ENCODE measurements at regions not wholly inside any gene's neighbourhood (a gene's known extent, or its start where the extent isn't known, plus 50 kb on each side); places are given as distances from the start of the nearest gene placed in this dataset.
A peak's percentile ranks its signal among the peaks of the same experiment; 100 is the strongest.

DNA sequence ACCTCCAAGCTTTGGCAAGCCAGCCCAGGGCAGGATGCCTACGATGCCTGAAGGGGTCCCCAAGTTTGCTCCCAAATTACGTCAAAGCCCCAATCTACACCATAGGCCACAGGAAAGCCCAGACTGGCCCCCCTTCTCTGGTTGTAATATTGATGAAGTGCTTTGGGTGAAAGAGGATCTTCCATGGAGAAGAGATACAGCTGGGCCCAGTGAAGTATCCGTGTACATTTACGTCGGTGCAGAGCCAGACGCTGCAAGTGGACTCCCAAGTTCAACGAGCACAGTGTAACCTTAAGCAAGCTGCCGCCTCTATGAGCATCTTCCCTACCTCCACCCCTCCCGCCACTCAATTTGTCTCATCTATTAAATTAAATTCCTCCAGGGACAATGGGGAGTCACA is 100.1 kb upstream of the TPM1 start:
- Histone ChIP-seq H3K4me2 (ENCODE audit: insufficient read depth, low read length, poor library complexity, severe bottlenecking) (no peak overlapping the region), H2AFZ (ENCODE audit: low read length) (no peak overlapping the region), H3K18ac (ENCODE audit: low read length) (peak overlapping the region; percentile 49), H3K4me1 (ENCODE audit: control insufficient read depth in 2 of 2, insufficient read depth in 1 of 2, low read depth in 1 of 2, low read length in 2 of 2) (peaks cover 8 to 10% of the 10 kb centered on the region in 2 donors), H3K27ac (replicated peaks; ENCODE audit: low read length) (no peak overlapping the region), H3K4ac (ENCODE audit: low read length) (no peak overlapping the region), H3K14ac (ENCODE audit: low read length) (no peak overlapping the region), H2BK12ac (ENCODE audit: low read length) (no peak overlapping the region), H2BK15ac (ENCODE audit: low read length) (no peak overlapping the region), H4K8ac (ENCODE audit: low read depth, low read length) (no peak overlapping the region), H3K79me1 (ENCODE audit: low read depth, low read length) (no peaks in the 10 kb centered on the region), H3K9ac (ENCODE audit: low read depth, low read length, poor library complexity) (no peak overlapping the region), H3K23ac (ENCODE audit: low read depth, low read length, poor library complexity) (no peak overlapping the region), H3K4me3 (ENCODE audit: low read length in 2 of 2) (no peak overlapping the region), H2BK120ac (ENCODE audit: low read depth, low read length) (no peak overlapping the region), H3K36me3 (replicated peaks in 1 of 2; ENCODE audit: control insufficient read depth in 2 of 2, insufficient read depth in 2 of 2, low read length in 2 of 2) (no peaks in the 10 kb centered on the region), H2BK5ac (ENCODE audit: low read length) (no peak overlapping the region), H2AK5ac (ENCODE audit: low read depth, low read length) (no peak overlapping the region), H4K91ac (ENCODE audit: low read depth, low read length, poor library complexity) (no peak overlapping the region), H3K9me3 (replicated peaks in 1 of 2; ENCODE audit: control insufficient read depth in 2 of 2, insufficient read depth in 1 of 2, low read depth in 1 of 2, low read length in 2 of 2) (no peaks in the 10 kb centered on the region), H3K27me3 (ENCODE audit: control insufficient read depth in 3 of 3, insufficient read depth in 3 of 3, low read depth in 1 of 3, low read length in 3 of 3) (peaks cover 0 to 20% (median 0%) of the 10 kb centered on the region in 3 experiments)
- DNase-seq (ENCODE audit: low spot score) = no peak
- no CpG with 5 or more reads among the region's 9 CpGs for WGBS, 2 donors (ENCODE audit: extremely low coverage in 2 of 2, insufficient read length in 2 of 2, insufficient replicate concordance in 1 of 2)

DNA sequence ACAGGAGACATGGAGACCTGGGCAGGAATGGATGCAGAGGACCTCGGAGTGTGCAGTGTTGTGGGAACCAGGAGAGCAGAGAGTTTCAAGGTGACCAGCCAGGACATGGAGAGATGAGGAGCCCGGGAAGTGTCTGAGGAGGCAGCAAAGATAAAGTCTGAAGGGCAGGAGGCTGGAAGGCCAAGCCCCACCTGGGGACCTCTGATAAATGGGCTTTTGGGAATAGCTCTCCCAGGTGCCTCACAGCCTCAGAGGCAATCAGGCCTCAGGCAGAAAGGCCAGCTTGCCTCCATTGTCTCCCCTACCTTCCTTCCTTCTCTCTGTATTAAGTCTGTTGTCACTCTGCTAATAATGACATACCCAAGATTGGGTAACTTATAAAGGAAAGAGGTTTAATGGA is 97.5 kb upstream of the TPM1 start:
- H2BK12ac ChIP-seq (ENCODE audit: low read length) = no peak overlapping the region
- H3K4me2 ChIP-seq (ENCODE audit: insufficient read depth, low read length, poor library complexity, severe bottlenecking) = no peak overlapping the region
- H3K9ac ChIP-seq (ENCODE audit: low read depth, low read length, poor library complexity) = no peak overlapping the region
- H4K8ac ChIP-seq (ENCODE audit: low read depth, low read length) = no peak overlapping the region
- no peaks in the 10 kb centered on the region for H3K79me1 ChIP-seq (ENCODE audit: low read depth, low read length)
- DNase-seq (ENCODE audit: low spot score) = no peak
- H3K27ac ChIP-seq (replicated peaks; ENCODE audit: low read length) = no peak overlapping the region
- no peak overlapping the region for H3K4ac ChIP-seq (ENCODE audit: low read length)
- H4K91ac ChIP-seq (ENCODE audit: low read depth, low read length, poor library complexity) = no peak overlapping the region
- H3K4me3 ChIP-seq (ENCODE audit: low read length in 2 of 2) = no peak overlapping the region
- H3K4me1 ChIP-seq (ENCODE audit: control insufficient read depth in 2 of 2, insufficient read depth in 1 of 2, low read depth in 1 of 2, low read length in 2 of 2) = peaks cover 8% of the 10 kb centered on the region in 2 donors
- H3K14ac ChIP-seq (ENCODE audit: low read length) = no peak overlapping the region
- no peak overlapping the region for H3K23ac ChIP-seq (ENCODE audit: low read depth, low read length, poor library complexity)
- H2AFZ ChIP-seq (ENCODE audit: low read length) = no peak overlapping the region
- no peak overlapping the region for H2BK15ac ChIP-seq (ENCODE audit: low read length)
- no peak overlapping the region for H2BK120ac ChIP-seq (ENCODE audit: low read depth, low read length)
- no peak overlapping the region for H2AK5ac ChIP-seq (ENCODE audit: low read depth, low read length)
- H3K36me3 ChIP-seq (replicated peaks in 1 of 2; ENCODE audit: control insufficient read depth in 2 of 2, insufficient read depth in 2 of 2, low read length in 2 of 2) = no peaks in the 10 kb centered on the region
- no CpG with 5 or more reads among the region's 2 CpGs for WGBS, 2 donors (ENCODE audit: extremely low coverage in 2 of 2, insufficient read length in 2 of 2, insufficient replicate concordance in 1 of 2)
- H3K18ac ChIP-seq (ENCODE audit: low read length) = peak overlapping the region; percentile 15
- peaks cover 0 to 37% (median 0%) of the 10 kb centered on the region in 3 experiments for H3K27me3 ChIP-seq (ENCODE audit: control insufficient read depth in 3 of 3, insufficient read depth in 3 of 3, low read depth in 1 of 3, low read length in 3 of 3)
- no peaks in the 10 kb centered on the region for H3K9me3 ChIP-seq (replicated peaks in 1 of 2; ENCODE audit: control insufficient read depth in 2 of 2, insufficient read depth in 1 of 2, low read depth in 1 of 2, low read length in 2 of 2)
- H2BK5ac ChIP-seq (ENCODE audit: low read length) = no peak overlapping the region

DNA sequence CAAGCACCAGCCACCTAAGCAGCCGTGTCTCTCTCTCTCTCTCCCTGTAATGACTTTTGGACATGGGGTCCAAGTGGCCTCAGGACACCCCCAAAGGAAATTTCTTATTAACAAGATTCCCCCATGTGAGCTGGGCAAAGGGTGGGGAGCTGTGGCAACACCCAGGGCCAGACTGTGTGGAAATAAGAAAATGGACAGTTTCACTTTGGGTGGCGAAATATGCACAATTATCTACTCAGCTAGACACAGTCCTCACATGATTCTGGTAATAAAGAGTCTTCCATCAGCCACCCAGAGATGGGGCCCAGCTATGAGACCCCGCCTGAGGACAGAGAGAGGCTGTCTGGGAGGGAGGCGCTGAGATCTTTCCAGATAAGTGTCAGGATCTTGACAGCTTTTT is 96.8 kb upstream of the TPM1 start:
- Histone ChIP-seq H2BK12ac (ENCODE audit: low read length) (no peak overlapping the region), H2AFZ (ENCODE audit: low read length) (no peak overlapping the region), H4K91ac (ENCODE audit: low read depth, low read length, poor library complexity) (no peak overlapping the region), H3K27ac (replicated peaks; ENCODE audit: low read length) (no peak overlapping the region), H3K4me2 (ENCODE audit: insufficient read depth, low read length, poor library complexity, severe bottlenecking) (no peak overlapping the region), H3K14ac (ENCODE audit: low read length) (no peak overlapping the region), H3K18ac (ENCODE audit: low read length) (no peak overlapping the region), H2BK15ac (ENCODE audit: low read length) (no peak overlapping the region), H3K4me1 (ENCODE audit: control insufficient read depth in 2 of 2, insufficient read depth in 1 of 2, low read depth in 1 of 2, low read length in 2 of 2) (peaks cover 3 to 4% of the 10 kb centered on the region in 2 donors), H4K8ac (ENCODE audit: low read depth, low read length) (no peak overlapping the region), H3K9me3 (replicated peaks in 1 of 2; ENCODE audit: control insufficient read depth in 2 of 2, insufficient read depth in 1 of 2, low read depth in 1 of 2, low read length in 2 of 2) (no peaks in the 10 kb centered on the region), H3K27me3 (ENCODE audit: control insufficient read depth in 3 of 3, insufficient read depth in 3 of 3, low read depth in 1 of 3, low read length in 3 of 3) (peaks cover 0 to 38% (median 0%) of the 10 kb centered on the region in 3 experiments), H3K23ac (ENCODE audit: low read depth, low read length, poor library complexity) (no peak overlapping the region), H2AK5ac (ENCODE audit: low read depth, low read length) (no peak overlapping the region), H3K4me3 (ENCODE audit: low read length in 2 of 2) (no peak overlapping the region), H2BK5ac (ENCODE audit: low read length) (no peak overlapping the region), H3K79me1 (ENCODE audit: low read depth, low read length) (no peaks in the 10 kb centered on the region), H3K9ac (ENCODE audit: low read depth, low read length, poor library complexity) (no peak overlapping the region), H2BK120ac (ENCODE audit: low read depth, low read length) (no peak overlapping the region), H3K4ac (ENCODE audit: low read length) (no peak overlapping the region), H3K36me3 (replicated peaks in 1 of 2; ENCODE audit: control insufficient read depth in 2 of 2, insufficient read depth in 2 of 2, low read length in 2 of 2) (no peaks in the 10 kb centered on the region)
- WGBS, 2 donors (ENCODE audit: extremely low coverage in 2 of 2, insufficient read length in 2 of 2, insufficient replicate concordance in 1 of 2) = no CpG with 5 or more reads among the region's 4 CpGs
- DNase-seq (ENCODE audit: low spot score) = no peak

DNA sequence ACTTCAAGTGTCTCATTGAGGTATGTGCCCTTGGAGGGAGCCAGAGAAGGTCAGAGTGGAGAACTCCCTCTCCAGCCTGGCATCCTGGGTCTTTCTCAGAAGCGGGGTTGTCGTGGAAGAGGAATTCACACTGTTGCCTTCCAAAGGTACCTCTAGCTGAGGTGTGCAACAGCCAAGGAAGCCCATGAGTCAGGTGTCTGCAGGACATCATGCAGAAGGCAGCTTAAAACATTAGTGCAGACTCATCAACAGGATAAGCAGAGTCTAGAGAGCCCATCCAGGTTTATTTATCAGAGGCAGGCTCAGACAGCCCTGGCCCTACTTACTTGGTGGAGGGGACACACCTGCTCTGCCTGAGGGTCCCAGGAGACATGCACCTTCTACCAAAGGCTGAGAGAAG is 95.6 kb upstream of the TPM1 start:
- no peak overlapping the region for H3K27ac ChIP-seq (replicated peaks; ENCODE audit: low read length)

More for the DNA sequence above, 95.6 kb upstream of the TPM1 start:
- Histone ChIP-seq H3K27me3 (ENCODE audit: control insufficient read depth in 3 of 3, insufficient read depth in 3 of 3, low read depth in 1 of 3, low read length in 3 of 3) (peaks cover 0 to 46% (median 0%) of the 10 kb centered on the region in 3 experiments), H3K9me3 (replicated peaks in 1 of 2; ENCODE audit: control insufficient read depth in 2 of 2, insufficient read depth in 1 of 2, low read depth in 1 of 2, low read length in 2 of 2) (no peaks in the 10 kb centered on the region), H2BK15ac (ENCODE audit: low read length) (no peak overlapping the region), H3K4me1 (ENCODE audit: control insufficient read depth in 2 of 2, insufficient read depth in 1 of 2, low read depth in 1 of 2, low read length in 2 of 2) (no peaks in the 10 kb centered on the region), H4K91ac (ENCODE audit: low read depth, low read length, poor library complexity) (no peak overlapping the region), H3K36me3 (replicated peaks in 1 of 2; ENCODE audit: control insufficient read depth in 2 of 2, insufficient read depth in 2 of 2, low read length in 2 of 2) (no peaks in the 10 kb centered on the region), H3K9ac (ENCODE audit: low read depth, low read length, poor library complexity) (no peak overlapping the region), H3K23ac (ENCODE audit: low read depth, low read length, poor library complexity) (no peak overlapping the region), H2BK120ac (ENCODE audit: low read depth, low read length) (no peak overlapping the region), H2AFZ (ENCODE audit: low read length) (no peak overlapping the region), H3K4ac (ENCODE audit: low read length) (no peak overlapping the region), H3K4me2 (ENCODE audit: insufficient read depth, low read length, poor library complexity, severe bottlenecking) (no peak overlapping the region), H4K8ac (ENCODE audit: low read depth, low read length) (no peak overlapping the region), H3K14ac (ENCODE audit: low read length) (no peak overlapping the region), H3K18ac (ENCODE audit: low read length) (no peak overlapping the region), H3K79me1 (ENCODE audit: low read depth, low read length) (no peaks in the 10 kb centered on the region), H2AK5ac (ENCODE audit: low read depth, low read length) (no peak overlapping the region), H2BK5ac (ENCODE audit: low read length) (no peak overlapping the region), H3K4me3 (ENCODE audit: low read length in 2 of 2) (no peak overlapping the region), H2BK12ac (ENCODE audit: low read length) (no peak overlapping the region)
- WGBS, 2 donors (ENCODE audit: extremely low coverage in 2 of 2, insufficient read length in 2 of 2, insufficient replicate concordance in 1 of 2) = no CpG with 5 or more reads among the region's 2 CpGs
- DNase-seq (ENCODE audit: low spot score) = no peak
